ENCODE measurements at regions not wholly inside any gene's neighbourhood (a gene's known extent, or its start where the extent isn't known, plus 50 kb on each side); places are given as distances from the start of the nearest gene placed in this dataset.

DNA sequence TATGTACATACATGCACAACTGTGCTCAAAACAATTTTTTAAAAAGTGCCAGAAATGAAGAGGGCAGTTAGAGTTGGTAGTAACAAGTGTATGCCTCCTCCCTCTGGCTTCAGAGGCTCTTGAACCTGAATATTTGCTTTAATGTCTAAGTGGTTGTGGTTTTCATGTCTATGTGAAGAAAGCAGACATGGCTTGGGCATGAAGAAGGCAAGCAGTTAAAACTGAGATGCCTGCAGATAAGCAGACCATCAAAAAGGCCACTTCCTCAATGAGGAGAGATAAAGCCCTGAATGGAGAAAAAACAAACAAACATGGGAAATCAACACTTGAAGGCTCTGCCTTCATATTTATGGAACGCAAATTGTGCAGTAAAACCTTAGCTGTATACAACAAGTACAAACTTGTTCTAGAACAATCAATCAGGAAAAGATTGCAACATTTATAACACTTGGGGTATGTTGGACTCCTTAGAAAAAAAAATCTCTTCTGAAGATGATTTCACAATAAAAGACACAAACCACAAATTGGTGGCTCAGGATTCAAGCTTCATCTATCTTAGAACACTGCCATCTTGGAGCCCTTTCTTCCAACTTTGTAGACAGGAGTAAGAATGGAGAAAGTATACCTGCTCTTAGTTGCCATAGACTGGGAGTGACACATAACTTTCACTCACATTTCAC, 52.7 kb upstream of the PLA2G4A start:
- DNase-seq (ENCODE audit: low read depth), result peak; percentile 57
- TF ChIP-seq, protein P1, sequence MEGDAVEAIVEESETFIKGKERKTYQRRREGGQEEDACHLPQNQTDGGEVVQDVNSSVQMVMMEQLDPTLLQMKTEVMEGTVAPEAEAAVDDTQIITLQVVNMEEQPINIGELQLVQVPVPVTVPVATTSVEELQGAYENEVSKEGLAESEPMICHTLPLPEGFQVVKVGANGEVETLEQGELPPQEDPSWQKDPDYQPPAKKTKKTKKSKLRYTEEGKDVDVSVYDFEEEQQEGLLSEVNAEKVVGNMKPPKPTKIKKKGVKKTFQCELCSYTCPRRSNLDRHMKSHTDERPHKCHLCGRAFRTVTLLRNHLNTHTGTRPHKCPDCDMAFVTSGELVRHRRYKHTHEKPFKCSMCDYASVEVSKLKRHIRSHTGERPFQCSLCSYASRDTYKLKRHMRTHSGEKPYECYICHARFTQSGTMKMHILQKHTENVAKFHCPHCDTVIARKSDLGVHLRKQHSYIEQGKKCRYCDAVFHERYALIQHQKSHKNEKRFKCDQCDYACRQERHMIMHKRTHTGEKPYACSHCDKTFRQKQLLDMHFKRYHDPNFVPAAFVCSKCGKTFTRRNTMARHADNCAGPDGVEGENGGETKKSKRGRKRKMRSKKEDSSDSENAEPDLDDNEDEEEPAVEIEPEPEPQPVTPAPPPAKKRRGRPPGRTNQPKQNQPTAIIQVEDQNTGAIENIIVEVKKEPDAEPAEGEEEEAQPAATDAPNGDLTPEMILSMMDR (IDR thresholded peaks at IDR 0.05; ENCODE audit: insufficient read depth, low read depth, low read length, missing control alignments), result no peak
- no peak overlapping the region for H3K4me3 ChIP-seq (ENCODE audit: low read length)

DNA sequence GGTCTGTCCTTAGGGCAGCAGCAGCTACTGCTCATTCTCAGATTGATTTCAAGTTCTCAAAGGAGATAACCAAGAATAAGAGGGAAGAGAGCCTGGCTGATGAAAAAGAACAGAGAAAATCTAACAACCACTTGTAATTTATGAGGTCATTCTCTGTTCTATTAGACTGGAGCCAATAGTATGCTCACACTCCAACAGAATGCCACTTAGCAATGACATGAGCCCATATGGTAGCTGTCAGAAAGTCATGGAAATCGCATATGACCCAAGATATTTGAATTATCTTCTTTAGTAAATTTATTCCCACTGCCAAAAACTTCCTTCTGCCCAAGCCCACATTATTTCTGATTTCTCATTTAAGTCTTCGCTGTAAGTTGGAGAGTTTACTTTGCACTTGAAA, 53.7 kb upstream of the PLA2G4A start:
- TF ChIP-seq, protein P1 (IDR thresholded peaks at IDR 0.05; ENCODE audit: insufficient read depth, low read depth, low read length, missing control alignments), result no peak
- no peak for DNase-seq (ENCODE audit: low read depth)
- H3K4me3 ChIP-seq (ENCODE audit: low read length), result no peak overlapping the region

DNA sequence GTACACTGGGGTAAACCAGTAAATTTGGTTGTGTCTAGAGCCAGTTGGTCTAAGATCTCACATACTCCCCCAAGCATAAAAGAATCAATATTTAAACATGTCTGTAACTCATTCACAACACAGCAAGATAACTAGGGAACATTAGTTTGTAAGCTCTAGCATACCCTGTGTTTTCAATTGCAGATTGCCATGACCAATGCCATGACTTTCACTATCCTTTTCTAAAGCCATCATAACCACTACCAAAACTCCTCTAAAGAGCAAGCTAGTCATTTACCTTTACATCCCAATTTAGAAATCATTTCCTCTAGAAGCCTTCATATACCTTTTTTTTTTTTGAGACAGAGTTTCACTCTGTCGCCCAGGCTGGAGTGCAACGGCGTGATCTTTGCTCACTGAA, 56.5 kb upstream of the PLA2G4A start:
- no peak overlapping the region for H3K4me3 ChIP-seq (ENCODE audit: low read length)
- TF ChIP-seq, protein P1 (IDR thresholded peaks at IDR 0.05; ENCODE audit: insufficient read depth, low read depth, low read length, missing control alignments), result no peak
- DNase-seq (ENCODE audit: low read depth), result no peak

DNA sequence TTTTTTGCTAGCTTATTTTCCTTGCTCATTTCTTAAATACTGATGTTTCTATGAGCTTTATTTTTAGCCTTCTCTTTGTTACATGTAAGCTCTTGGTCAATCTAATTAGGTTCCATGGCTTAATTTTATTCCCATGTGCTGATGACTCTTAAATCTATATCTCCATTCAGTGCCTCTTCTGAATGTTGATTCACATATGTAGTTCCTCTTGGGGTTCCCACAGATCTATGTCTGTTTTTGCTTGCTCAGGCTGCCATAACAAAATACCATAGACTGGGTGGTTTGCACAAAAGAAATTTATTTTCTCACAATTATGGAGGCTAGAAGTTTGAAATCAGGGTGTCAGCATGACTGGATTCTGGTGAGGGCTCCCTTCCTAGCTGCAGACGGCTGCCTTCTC, 58.3 kb upstream of the PLA2G4A start:
- no peak for DNase-seq (ENCODE audit: low read depth)

DNA sequence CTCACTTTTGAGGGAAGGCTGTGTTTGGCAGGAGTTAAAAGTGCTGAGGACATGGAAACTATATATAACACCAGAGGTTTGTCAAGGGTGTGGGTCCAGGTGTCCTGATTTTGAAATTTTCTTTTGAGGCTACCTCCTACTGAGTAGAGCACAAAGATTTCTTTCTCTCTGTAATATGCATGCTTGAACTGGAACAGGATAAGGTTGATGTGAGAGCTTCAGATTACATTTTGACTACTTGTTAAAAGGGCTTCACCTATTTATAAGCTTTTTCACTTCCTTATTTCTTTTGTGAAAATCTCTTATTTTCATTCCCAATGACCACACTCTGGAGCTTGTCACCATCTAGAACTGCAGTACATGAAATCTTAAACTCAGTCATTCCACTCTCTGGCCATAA, 59.8 kb upstream of the PLA2G4A start:
- no peak overlapping the region for H3K4me3 ChIP-seq (ENCODE audit: low read length)
- DNase-seq (ENCODE audit: low read depth), result no peak
- TF ChIP-seq, protein P1 (IDR thresholded peaks at IDR 0.05; ENCODE audit: insufficient read depth, low read depth, low read length, missing control alignments), result no peak

More for the DNA sequence above, 58.3 kb upstream of the PLA2G4A start:
- H3K4me3 ChIP-seq (ENCODE audit: low read length), result no peak overlapping the region
- TF ChIP-seq, protein P1 (IDR thresholded peaks at IDR 0.05; ENCODE audit: insufficient read depth, low read depth, low read length, missing control alignments), result no peak

DNA sequence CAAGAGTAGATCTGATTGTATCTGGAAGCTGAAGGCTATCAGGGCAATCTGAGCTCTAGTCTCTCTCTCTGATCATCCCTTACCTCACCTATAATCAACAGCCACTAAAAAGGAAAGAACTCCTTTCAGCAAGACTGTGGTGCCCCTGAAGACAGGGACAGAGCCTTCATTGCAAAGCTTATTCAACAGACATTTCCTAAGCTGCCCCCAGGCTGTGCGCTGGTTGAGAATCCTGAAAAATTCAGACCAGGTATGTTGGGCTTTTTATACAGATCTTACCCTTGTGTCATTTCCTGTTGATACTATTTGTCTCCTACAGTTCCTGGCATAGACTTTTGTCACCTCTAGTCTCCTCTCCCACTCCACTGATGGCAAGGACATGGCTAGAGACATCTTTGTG, 63.3 kb upstream of the PLA2G4A start:
- no peak for DNase-seq (ENCODE audit: low read depth)
- TF ChIP-seq, protein P1 (IDR thresholded peaks at IDR 0.05; ENCODE audit: insufficient read depth, low read depth, low read length, missing control alignments), result no peak
- H3K4me3 ChIP-seq (ENCODE audit: low read length), result no peak overlapping the region

DNA sequence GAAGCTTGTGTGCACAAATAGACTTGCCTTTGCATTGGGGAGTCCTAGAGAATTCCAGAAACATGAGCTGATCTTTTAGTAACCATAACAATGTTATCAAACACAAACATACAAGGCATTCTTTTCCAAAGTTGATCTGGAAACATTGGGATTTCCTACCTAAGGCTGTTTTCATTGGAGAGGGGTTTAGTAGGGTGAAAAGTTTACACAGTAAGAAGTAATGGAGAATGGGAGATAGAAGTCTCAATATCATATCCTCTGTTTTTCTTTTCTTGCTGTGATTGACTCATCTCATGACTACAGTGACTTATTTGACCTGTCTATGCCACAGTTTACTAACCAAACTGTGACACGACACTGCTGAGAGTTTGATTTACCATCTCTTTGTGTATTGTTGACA, 65.6 kb upstream of the PLA2G4A start:
- DNase-seq (ENCODE audit: low read depth), result peak; percentile 54
- TF ChIP-seq, protein P1 (IDR thresholded peaks at IDR 0.05; ENCODE audit: insufficient read depth, low read depth, low read length, missing control alignments), result no peak
- no peak overlapping the region for H3K4me3 ChIP-seq (ENCODE audit: low read length)

Data from epithelial cell of esophagus (primary cell).